CD4-positive, alpha-beta T cell treated with Interleukin-4 for 1 hour (primary cell): ENCODE measurements at regions not wholly inside any gene's neighbourhood (a gene's known extent, or its start where the extent isn't known, plus 50 kb on each side); places are given as distances from the start of the nearest gene placed in this dataset.

ENCODE experiments used
- DNase-seq, 2 donors: peaks; one replicate each; pipeline ENCODE4 v3.0.0-alpha.2; 2020 to 2022

DNA sequence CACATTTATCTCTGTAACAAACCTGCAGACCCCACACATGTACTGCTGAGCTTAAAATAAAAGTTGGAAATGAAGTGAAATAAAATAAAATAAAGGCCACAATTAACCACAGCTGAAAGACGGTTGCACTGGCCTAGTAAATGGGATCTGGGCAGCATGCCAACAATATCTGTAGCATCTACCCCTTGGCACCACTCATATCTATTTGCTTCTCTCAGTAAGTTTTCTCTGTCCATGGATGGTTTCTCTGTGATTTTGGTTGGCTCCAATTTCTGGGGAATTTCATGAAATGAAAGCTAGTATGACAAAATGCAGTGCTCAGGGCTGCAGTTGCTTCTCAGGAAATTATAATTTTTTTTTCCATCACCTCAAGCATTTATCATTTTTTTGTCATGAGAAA, 172.0 kb upstream of the IL15 start:
- no peak for DNase-seq

DNA sequence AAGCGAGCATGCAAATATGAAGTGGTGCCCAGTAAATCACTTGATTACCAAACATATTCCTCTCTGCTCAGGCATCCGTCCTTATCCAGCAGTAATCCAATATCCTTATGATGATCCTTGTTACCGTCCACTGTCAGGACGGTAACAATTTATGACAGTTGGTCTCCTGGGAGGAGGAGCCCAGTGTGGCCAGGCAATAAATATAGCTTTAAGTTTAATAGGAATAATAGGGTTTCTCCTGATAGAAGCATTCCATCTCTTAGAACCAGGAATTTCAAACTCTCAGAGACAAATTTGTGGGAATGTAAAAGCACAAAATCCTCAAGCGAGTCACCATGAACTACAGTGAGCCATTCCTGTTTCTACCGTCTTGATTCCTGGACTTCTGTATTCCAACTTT, 171.2 kb upstream of the IL15 start:
- DNase-seq: no peak

DNA sequence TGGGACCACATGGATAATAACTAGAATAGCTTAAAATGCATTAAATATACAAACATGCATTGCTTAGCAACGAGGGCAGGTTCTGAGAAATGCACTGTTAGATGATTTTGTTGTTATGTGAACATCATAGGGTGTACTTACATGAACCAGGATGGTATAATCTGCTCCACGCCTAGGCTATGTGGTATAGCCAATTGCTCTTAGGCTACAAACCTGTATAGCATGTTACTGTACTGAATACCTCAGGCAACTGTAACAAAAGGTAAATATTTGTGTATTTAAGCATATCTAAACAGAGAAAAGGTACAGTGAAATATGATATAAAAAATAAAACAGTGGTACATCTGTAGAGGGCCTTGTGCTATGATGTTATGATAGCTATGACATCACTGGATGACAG, 169.2 kb upstream of the IL15 start:
- DNase-seq: no peak

DNA sequence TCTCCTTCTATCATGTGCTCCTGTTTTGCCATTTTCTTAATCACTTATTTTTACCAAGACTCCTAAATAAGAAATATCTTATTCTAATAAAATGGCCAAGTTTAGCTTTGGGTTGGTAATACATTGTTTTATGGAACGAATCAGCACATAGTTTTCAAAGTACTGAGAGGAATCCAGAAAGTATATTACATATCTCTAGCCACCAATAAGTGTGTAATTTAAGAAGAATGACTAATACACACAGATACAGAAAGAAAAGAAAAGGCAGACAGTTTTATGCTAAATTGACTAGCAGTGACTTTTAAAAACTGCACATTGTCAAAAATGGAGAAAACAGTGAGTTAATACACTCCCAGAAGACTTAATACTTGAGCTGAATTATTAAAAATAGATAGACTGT, 167.0 kb upstream of the IL15 start:
- DNase-seq: no peak

DNA sequence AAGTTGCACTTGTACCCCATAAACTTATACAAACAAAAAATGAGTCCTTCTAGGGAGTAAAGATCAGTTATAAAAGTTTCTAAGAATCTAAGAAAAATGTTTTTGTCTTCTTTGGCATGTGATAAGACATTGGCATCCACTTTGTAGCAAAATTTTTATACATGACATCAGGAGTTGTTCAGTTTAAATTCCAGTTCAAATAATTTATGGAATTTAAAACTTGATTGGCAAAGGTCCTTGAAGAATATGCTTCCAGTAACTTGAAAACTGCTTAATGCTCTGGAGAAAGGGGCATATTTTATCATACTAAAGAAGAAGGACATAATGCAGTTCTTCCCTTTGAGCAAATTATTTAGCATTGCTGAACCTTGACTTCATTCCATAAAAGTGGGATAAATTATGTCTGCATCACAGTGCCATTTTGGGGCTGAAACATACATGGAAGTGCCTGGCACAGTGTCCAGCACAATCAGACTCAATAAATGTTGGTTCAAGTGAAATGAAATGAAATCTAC, 163.3 kb upstream of the IL15 start:
- DNase-seq: no peak

DNA sequence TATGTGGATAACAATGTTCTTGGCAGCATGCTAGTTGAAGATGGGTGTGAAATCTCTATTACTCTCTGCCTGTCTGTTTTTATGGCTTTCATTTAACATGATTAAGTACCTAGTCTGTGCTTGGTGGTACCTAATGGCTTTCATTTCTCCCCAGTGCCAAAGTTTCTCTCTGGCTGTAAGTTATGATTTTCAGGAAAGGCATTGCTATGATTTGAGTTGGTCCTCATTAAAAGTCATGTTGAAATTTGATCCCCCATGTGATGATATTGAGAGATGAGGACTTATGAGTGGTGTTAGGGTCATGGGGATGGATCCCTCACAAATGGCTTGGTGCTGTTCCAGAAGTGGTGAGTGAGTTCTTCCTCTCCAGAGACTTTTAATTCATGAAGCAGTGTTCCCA, 162.4 kb upstream of the IL15 start:
- DNase-seq: no peak

DNA sequence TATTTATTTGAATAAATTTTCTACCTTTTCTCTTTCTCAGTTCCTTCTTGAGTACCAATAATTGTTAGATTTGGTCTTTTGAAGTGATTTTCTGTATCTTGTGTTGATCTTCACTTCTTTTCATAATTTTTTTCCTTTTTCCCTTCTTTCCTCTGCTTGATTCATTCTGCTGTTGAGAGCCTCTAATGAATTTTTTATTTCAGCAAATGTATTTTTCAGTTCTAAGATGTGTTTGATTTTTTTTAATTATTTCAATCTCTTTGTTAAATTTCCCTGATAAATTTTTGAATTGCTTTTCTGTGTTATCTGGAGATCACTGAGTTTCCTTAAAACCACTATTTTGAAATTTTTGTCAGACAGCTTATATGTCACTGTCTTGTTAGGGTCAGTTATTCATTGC, 155.4 kb upstream of the IL15 start:
- DNase-seq: no peak

DNA sequence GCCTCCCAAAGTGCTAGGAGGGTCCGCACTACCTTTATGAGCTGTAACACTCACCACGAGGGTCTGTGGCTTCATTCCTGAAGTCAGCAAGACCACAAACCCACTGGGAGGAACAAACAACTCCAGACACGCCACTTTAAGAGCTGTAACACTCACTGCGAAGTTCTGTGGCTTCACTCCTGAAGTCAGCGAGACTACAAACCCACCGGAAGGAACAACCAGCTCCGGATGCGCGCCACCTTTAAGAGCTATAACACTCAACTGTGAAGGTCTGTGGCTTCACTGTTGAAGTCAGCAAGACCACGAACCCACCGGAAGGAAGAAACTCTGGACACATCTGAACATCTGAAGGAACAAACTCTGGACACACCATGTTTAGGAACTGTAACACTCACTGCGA, 152.1 kb upstream of the IL15 start:
- peak in 1 of 2 donors; percentile 13 for DNase-seq

DNA sequence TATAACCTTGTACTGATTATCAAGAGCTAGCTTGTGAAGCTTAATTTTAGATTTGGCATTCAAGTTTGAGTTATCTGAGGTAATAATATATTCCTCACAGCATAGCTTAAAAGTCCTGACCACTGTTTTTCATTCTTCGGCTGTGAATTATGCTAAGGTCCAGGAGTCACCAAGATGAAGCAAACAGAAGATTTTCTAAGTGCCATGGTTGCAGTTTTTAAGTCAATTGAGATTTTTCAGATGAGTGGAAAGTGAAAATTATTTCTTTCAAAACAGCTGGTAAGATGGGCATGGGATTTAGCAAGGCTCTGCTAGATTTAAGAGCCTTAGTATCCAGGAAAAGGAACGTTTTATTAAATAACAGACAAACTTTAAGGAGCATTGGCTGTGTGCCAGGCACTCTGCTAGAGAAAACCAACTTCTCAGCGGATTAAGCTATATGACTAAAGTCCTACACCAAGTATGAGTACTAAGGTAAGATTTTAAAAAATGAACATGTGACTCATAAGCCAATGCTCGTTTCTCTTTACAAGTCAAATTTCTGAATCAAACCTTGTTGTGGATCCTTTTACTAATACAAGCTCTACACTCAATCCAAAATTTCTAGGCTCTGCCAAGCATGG, 149.9 kb upstream of the IL15 start:
- DNase-seq: no peak

DNA sequence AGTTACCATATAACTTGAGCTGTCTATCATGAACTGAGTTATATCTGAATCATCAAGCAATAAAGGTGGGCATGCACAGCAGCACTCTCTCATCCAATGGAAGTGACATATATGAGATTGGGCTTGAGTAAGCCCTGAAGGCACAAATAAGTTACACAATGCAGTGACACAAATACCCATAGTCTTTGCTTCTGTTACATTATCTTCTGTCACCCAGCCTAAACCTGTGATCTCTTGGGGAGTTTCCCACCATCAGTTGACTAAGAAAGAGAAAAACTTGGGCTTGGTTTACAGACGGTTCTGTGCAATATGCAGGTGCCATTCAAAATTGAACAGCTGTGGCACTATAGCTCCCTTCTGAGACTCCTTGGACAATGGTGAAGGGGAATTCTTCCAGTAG, 138.8 kb upstream of the IL15 start:
- no peak for DNase-seq

DNA sequence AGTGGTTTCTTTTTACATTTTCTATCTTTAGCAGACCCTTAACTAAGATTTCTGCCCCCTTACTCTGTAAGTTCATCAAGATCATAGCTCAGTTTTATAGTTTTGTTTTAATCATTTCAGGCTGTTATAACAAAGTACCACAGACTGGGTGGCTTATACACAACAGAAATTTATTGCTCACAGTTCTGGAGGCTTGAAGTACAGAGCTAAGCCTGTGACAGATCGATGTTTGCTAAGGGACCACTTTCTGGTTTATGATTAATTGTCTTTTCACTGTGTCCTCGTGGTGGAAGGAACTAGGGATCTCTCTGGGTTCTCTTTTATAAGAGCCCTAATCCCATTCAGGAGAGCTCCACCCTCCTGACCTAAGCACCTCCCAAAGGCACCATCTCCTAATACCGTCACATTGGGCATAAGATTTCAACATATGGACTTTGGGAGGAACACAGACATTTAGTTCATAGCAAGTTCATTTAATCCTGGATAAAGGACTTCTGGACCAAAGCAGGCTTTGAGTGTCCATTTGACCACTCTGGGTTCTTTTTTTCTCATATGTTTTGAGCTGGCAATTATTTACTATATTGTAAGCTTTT, 137.0 kb upstream of the IL15 start:
- DNase-seq: no peak

DNA sequence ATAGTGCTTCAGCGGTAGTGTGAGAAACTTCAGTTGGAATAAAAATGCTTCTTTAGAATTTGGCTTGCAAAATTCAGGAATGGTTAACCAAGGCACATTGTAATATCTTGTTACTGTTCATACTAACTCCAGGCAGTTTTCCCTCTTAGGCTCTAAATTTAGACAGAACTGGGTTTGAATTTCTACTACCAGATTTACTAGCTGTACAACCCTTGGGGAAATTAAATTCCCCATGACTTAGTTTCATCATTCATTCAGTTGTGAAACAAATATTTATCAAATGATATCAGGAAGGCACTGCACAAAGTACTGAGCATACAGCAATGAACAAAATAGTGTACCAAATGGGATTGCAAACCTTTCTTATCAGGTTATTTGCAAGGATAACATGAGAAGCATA, 135.0 kb upstream of the IL15 start:
- DNase-seq: no peak

DNA sequence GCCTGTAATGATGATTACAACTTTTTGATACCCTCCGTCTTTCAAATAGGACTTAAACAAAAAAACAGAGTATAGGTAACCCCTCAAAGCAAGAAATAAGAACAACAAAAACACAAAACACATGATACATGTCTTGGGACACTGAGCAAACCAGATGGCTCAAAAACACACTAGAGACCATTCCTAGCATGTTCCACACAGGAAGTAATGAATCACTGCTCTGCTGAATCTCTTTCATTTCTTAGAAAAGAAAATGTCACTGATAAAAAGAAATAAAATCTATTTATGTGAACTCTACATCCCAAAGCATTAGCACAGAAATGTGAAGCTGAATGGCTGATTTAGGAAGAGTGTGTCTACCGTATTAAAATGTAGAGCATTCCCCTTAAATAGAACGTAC, 134.5 kb upstream of the IL15 start:
- no peak for DNase-seq

DNA sequence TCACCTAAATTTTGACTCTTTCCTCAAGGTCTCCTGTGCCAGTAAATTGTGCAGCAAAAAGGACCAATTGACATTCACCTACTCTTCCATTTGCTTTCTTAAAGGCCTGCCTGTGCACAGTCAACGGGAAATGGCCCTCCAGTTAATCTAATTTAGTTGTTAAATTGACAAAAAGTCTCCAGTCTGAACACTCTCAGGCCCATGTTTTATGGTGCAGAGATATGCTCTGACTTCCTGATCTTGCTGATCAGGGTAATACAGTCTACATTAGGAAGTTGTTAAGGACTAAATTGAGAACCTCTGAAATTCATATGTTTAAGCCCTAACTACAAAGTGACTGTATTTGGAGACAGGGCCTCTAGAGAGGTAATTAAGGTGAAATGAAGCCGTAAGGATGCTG, 133.6 kb upstream of the IL15 start:
- no peak for DNase-seq

DNA sequence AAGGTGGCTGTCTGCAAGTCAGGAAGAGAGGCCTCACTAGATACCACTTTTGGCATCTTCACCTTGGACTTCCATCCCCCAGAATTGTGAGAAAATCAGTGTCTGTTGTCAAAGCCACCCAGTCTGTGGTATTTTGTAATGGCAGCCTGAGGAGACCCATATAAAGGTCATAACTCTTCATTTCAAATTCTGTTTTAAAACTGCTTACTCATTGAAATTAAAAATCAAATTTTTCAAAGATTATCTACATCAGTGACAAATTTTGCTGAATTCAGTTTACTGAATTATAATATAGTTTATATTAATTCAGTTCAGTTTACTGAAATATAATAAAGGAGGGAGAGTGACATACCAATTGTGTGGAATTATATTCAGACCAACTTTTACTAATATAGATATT, 133.1 kb upstream of the IL15 start:
- DNase-seq: no peak

DNA sequence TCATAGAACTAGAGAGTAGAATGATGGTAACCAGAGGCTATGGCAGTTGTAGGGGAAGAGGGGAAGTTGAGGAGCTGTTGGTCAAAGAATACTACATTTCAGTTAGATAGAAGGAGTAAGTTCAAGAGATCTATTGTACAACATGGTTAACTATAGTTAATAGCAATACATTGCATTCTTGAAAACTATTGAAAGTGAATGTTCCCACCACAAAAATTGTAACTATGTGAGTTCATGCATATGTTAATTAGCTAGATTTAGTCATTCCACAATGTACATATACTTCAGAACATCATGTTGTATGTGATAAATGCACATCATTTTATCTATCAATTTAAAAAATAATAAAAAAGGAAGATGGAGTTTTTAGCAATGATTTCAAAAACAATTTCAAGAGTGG, 125.3 kb upstream of the IL15 start:
- no peak for DNase-seq

DNA sequence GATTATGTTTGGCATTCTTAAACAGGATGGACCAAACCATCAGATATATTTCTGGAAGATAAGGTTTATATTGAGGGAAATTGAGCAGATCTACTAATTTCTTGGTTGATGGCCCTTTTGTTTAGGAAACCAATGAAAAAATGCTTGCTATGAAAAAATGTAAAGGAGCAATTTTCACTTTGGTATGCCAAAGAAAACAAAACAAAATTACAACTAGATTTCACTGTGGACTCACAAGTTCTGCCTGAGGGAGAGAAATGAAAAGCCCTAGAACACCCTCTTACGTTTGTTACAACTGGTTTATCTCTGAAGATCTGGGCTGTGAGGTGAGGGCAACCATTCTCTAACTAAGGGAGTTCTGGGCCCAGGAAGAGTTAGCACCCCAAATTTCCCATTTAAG, 122.5 kb upstream of the IL15 start:
- DNase-seq: no peak

DNA sequence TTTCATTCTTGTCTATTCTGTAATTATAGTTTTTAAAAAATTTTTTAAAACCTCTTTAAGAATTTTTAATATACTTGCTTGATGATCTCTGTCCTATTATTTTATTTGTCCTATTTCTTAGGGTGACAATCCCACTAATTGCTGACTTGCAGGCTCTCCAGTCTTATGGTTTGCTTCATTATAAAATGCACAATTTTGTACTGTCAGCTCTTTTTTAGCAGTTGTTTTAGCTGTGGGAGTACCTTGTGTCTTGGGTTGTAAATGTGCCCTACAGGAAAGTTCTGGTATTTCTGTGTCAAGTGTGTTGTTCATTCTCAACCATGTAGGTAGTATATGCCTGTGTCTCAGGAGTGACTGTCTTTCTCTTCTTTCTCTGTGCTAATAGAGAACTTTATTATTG, 118.2 kb upstream of the IL15 start:
- no peak for DNase-seq

DNA sequence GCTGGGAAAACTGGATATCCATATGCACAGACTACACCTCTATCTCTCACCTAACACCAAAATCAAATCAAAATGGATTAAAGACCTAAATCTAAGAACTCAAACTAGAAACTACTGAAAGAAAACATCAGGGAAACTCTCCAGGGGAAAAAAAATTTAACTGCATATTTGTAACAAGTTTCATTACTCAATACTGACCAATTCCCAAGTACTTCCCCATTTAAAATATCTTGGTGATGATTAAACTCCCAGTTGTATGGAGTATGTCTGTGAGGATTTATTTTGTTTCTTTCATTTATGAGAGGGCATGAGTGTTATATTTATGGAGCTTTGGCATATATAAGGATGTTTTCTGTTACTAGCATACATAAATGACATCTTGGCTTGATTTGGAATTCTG, 112.3 kb upstream of the IL15 start:
- no peak for DNase-seq

DNA sequence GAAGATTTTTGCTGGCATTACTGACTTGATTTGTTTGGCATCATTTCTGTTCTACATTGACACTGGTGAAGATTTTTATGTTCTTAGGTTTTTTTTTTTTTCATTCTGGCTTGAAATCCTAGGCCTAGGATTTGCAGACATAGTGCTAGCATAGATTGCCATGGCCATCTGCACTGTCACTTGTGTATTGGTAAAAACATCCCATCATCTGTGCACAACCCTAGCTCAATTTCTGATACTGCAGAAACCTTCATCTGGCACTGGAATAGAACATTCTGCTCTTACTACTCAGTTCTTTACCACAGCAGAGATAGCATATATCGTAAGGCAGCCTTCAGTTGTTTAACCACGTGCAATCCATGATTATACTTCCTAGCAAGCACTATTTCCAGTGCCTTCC, 111.5 kb upstream of the IL15 start:
- no peak for DNase-seq

DNA sequence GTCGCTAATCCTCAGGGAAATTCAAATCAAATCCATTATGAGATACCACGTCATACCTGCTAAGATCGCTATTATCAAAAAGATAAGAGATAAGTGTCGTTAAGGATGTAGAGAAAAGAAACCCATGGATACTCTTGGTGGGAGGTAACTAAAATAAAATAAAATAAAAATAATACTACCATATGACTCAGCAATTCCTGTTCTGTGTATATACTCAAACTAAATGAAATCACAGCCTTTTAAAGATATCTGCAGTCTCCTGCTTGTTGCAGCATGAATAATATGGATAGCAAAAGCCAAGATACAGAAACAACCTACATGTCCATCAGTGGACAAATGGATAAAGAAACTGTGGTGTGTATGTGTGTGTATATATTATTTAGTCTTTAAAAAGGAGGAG, 105.8 kb upstream of the IL15 start:
- DNase-seq: no peak

DNA sequence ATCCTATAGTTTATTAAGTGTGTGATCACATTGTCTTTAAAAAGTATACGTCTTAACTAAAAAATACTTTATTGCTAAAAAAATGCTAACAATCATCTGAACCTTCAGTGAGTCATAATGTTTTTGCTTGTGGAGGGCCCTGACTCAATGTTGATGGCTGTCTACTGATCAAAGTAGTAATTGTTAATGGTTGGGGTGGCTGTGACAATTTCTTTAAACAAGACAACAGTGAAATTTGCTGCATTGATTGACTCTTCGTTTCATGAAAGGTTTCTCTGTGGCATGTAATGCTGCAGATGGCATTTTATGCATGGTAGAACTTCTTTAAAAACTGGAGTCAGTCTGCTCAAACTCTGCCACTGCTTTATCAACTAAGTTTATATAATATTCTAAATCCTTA, 101.4 kb upstream of the IL15 start:
- DNase-seq: no peak

DNA sequence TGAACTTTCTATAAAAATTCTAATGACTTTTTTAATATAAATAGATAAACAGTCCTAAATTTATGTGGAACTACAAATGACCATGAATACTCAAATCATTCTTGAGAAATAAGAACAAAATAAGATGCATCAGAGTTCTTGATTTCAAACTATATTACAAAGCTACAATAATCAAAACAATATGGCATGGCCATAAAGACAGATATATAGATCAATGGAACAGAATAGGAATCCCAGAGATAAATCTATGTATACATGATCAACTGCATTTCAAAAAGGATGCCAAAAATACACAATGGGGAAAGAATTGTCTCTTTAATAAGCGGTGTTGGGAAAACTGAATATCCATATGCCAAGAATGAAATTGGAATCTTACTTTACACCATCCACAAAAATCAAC, 98.4 kb upstream of the IL15 start:
- no peak for DNase-seq

DNA sequence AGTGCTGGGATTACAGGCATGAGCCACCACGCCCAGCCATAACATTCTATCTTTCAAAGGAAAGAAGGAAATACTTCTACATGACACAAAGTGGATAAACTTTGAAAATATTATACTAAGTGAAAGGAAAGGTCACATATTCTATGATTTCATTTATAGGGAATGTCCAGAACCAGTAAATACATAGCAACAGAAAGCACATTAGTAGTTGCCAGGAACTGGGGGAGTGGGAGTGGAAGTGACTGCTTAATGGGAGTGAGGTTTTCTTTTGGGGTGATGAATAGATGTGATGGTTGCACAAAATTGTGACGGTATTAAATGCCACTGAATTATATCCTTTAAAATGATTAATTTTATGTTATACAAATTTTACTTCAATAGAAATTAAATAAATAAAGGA, 95.7 kb upstream of the IL15 start:
- no peak for DNase-seq

DNA sequence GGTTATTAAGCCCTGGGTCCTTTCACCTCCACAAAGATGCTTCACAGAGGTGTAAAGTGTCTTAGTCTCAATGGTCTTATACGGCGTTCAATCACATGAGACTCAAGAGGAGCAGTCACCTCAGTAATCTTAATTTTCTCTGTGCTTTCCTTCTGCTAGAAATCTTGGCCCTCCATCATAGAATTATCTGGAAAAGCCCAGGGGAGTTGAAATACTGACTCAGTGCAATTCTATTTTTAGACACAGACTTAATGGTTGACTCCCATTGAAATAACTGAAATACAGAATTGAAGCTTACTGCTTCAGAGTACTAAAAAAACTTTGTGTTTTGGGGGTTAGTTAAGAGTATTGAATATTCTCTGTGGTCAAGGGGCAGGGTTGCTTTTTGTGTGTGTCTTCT, 94.5 kb upstream of the IL15 start:
- DNase-seq: no peak
